Fibroblast of the aortic adventitia (primary cell): ENCODE measurements at regions not wholly inside any gene's neighbourhood (a gene's known extent, or its start where the extent isn't known, plus 50 kb on each side); places are given as distances from the start of the nearest gene placed in this dataset.
"Not testable (repeated sequence)": the region's sequence is repeated elsewhere in the genome, so short reads cannot be mapped to it uniquely, and the experiment has no call there.

Source experiments
- DNase-seq: peaks from one replicate; pipeline ENCODE4 v3.0.0-alpha.2; 2010; ENCODE audit warnings: low read depth
- H3K4me3 ChIP-seq: 2 replicates; pipeline ENCODE4 v1.5.1; 2011; ENCODE audit warnings: low read depth, mild to moderate bottlenecking, control low read depth, low read length, moderate library complexity
- CTCF ChIP-seq: IDR thresholded peaks from 2 replicates; pipeline ENCODE4 v1.5.1; 2011; ENCODE audit warnings: mild to moderate bottlenecking, low read length, control low read depth, inconsistent platforms; ENCODE audit not compliant: insufficient read depth

DNA sequence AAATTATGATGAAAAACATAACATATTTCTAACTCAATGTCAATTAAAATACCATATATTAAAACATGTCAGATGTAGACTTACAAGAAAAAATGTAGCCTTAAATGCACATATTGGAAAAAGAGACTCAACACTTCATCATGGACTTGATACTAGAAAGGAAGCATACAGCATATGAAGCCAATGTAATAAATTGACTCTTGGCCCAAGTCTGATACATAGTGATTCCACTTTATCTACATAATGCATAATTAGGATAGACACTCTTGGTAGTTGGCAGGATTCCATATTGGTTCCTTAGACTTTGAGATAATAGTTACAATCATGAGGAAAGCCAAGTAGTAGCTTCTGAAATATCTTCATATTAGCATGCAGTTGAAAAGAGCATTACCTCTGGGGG is 1067.0 kb downstream of the PCDH17 start:
- no peak for TF ChIP-seq CTCF
- DNase-seq, result no peak
- H3K4me3 ChIP-seq, result no peak overlapping the region

DNA sequence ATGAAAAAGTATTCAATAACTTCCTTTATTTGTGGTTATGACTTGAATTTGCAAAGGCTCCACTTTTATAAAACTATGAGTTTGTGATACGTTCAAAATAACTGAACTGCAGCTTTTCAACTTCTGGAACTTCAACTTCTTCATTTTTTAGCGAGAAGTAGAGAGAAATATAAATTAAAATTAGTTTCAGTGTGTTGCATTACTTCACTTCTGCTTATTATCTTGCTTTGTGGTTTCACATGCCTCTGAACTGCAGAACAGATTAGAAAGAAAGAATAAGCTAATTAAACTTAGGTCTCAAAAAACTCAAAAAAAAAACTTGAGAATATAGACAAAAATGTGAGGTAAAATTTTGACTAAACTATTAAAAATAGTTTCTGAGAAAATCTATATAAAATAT is 1073.4 kb downstream of the PCDH17 start:
- H3K4me3 ChIP-seq, result no peak overlapping the region
- no peak for DNase-seq
- no peak for TF ChIP-seq CTCF

- no peak for TF ChIP-seq CTCF
- no peak for DNase-seq
- H3K4me3 ChIP-seq, result no peak overlapping the region
Observed at GRCh38 chr13:58706421-58706820, 1074.9 kb downstream of the PCDH17 start.

DNA sequence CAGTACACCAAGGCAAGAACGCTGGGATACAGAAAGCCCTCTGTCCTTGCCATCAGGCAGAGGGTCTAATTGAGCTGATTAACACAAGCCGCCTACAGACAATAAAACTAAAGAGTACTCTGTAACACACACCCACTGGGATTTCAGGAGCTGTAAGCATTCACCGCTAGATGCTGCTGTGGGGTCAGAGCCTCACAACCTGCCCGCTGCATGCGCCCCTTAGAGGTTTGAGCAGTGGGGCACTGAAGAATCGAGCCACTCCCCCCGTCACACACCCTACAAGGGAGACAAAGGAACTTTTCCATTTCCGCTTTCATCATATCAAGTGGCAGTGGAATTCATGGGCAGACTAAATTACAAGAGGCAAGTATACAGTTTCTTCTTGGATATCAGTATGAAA is 1080.6 kb downstream of the PCDH17 start:
- no peak for TF ChIP-seq CTCF
- no peak for DNase-seq
- no peak overlapping the region for H3K4me3 ChIP-seq

GRCh38 chr13:58714016-58714415 is 1082.5 kb downstream of the PCDH17 start:
- not testable (repeated sequence) for DNase-seq

DNA sequence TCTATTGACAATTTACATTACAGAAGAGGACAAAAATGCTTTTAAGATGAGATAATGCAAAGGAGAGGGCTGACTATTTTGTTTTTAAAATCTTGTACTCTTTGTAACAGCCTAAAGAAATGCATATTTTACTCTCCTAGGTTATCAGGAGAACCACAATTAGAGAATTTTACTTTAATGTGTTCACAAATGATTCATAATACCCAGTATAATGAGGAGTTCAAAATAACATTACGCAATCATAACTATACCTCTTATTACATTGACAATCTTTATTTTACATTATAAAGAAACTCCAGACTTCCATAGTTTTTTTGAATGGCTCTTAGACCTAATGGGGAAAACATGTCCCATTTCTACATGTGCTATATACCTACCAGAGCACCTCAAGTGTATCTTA is 1089.7 kb downstream of the PCDH17 start:
- H3K4me3 ChIP-seq, result no peak overlapping the region
- TF ChIP-seq CTCF, result no peak

More at GRCh38 chr13:58714016-58714415, 1082.5 kb downstream of the PCDH17 start:
- H3K4me3 ChIP-seq, result not testable (repeated sequence)

DNA sequence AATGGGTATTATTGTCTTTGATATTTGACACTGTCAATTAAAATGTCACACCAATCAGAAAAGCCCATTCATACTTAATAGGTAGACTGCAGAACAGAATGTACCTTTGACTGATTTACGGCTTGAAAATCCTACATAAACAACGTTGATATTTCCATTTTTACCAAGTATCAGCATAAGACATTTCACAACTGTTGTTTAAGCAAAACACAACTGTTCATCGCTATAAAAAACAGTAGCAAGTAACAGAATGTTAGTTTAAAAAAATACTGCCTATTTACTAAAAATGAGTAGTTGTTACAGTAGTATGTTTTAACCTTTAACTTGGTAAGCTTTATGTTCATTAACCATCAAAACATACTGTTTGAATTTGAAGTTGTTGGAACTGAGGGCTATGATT is 1096.6 kb downstream of the PCDH17 start:
- no peak overlapping the region for H3K4me3 ChIP-seq
- TF ChIP-seq CTCF, result no peak
- no peak for DNase-seq

More for the DNA sequence above, 1089.7 kb downstream of the PCDH17 start:
- DNase-seq, result no peak
